ENCODE measurements at regions not wholly inside any gene's neighbourhood (a gene's known extent, or its start where the extent isn't known, plus 50 kb on each side); places are given as distances from the start of the nearest gene placed in this dataset.

DNA sequence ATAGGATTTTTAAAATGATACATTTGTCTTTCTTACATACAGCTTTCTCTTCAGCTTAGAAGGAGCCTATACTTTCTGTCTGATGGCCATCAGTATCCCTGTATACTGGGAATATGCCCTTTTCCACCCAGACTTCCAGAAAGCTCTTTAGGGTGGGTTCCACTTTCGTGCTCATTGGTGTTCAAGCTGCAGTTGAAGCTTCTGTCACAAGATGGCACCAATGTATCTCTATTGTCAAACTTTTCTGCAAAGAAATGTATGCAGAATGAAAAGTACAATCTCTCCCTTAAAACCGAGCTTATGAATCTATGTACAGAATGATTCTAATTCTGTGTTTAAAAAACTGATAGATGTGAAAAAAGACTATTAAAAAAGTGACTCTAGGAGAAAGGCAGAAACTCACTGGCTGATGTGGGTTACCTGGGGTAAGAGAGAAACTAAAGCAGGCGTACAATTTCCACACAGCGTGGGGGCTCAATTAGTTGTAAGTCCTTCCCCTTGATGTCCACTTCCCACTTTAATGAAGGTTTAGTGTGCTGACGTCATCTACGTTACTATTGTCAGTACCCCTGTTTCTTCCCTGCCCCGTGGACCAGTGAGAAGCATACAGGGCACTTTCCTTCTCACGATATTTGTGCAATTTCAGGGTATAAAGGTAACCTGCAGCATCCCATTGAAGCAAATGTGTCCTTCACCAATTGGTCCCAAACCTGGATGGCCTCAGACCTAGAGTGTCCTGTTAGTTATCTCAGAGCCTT, 57.3 kb upstream of the TCEAL2 start:
- peak; percentile 60 for DNase-seq

DNA sequence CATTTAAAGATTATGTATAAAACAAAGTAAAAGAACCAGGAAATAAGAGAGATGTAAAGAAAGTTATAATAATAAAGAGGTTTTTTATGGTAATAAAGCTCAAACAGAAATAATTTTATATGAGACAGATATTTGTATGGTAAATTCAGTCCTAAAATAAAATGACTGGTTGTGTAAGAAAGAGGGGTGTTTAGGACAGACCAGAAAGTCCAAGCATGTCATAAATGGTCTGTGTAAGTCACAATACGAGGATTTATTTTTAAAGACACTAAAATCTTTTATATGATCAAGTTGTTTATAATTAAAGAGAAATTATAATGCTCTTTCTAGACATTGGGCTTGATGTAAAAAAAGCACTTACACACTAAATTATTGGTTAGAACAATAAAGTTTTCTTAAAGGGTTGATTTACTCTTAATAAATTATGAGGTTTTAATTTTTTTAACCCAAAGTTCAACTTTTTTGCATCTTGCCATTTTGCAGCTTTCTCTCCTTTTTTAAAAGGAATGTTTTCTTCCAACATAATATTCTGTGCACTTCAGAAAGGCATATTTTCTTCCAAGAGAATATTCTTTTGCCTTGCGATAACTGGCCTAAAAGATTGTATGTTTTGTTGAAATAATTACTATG, 61.9 kb upstream of the TCEAL2 start:
- no peak for DNase-seq

DNA sequence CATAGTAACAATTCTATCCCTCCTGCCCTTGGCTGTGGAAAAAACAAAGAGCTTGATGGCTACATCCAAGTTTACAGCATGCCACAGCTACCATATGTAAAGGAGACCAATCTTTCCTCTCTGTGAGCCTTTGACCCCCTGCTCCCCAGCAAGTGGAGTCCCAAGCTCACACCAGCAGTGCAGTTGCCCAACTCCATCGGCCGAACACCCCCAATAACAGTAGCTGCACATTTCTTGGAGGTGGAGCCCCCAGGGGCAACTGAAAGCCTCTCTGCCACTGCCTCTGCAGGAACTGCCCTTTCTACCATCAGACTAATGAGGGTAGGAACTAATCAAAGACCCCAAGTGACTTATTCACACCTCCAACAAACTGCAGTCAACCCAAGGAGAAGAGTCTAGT, 81.0 kb upstream of the TCEAL2 start:
- DNase-seq = no peak

DNA sequence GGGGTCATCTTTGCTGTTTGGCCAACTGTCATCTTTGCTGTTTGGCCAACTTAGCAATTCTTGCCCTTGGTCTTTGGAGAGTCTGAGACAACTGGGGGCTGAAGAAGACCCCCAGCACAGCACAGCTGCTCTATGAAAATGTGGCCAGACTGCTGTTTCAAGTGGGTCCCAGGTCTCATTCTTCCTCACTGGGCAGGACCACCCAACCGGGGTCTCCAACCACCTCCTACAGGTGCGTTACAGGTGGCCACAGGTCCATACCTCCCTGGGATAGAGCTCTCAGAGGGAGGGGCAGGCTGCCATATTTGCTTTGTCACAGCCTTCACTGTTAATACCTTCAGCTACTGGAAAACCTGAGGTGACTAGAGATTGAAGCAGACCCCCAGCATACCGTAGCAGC, 82.1 kb upstream of the TCEAL2 start:
- no peak for DNase-seq

DNA sequence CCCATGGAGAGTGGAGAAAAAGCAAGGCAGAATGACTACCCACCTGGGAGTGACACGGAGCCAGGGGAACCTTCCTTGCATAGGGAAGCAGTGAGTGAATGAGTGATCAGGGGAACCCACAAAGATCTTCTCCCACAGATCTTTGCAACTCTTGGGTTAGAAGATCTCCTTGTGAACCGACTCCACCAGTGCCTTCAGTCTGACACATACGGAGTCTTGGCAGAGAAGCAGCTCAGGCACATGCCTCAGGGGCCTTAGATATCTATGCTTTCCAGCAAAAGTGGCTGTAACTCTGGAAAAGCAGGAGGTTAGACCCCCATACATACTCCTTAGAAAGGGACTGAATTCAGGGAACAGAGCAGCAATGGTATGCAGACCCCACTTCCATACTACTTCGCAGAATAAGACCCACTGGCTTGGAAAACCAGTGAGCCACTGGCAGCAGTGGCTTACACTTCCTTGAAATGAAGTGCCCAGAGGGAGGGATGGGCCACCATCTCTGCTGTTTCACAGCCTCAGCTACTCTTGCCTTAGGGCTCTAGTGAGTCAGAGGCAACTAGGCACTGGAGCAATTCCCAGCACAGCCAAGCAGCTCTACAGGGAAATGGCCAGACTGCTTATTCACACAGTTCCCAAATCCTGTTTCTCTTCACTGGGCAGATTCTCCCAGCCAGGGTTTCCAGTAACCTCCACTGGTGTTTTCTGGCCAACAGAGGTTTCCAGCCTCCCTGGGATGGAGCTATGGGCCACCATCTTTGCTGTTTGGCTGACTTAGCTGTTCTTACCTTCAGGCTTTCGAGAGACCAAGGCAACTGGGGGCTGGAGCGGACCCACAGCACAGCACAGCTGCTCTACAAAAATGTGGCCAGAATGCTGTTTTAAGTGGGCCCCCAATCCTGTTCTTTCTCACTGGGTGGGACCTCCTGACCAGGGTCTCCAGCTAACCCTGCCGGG, 82.8 kb upstream of the TCEAL2 start:
- no peak for DNase-seq

GRCh38 chrX:102029026-102029425, 96.5 kb upstream of the TCEAL2 start:
- DNase-seq = no peak

DNA sequence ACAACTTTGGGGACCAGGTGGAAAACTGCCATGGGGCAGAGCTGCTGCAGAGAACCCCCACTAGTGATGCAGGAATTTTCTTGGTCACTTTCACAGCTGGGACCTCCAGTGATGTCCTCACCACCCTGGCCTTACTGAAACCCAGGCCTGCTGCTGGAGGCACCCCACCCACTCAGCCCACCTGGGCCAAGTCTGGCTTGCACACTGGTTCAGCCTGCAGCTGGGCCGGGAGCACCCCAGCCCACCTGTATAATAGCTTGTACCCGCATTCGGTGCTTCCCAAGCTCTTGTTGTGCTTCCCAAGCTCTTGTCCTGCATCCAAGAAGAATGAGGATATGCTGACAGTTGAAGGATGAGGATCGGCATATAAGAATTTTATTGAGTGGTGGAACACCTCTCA, 86.4 kb upstream of the ZMAT1 start:
- DNase-seq = no peak

DNA sequence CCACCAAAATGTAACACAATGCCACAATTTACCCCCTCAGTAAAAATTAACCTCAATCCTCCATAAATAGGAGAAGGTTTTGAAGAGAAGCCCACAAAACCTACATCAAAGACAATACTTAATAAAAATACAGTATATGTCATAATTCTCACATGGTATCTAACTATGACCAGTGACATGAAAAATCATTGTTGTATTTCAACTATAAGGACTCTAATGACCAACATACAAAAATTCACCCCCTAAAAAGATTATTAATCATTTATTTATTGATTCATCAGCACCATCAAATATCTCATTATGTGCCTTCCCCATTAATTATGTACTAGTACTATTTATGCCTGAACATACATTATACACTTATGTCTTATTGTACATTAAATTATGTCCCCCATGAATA, 77.1 kb upstream of the ZMAT1 start:
- no peak for DNase-seq

DNA sequence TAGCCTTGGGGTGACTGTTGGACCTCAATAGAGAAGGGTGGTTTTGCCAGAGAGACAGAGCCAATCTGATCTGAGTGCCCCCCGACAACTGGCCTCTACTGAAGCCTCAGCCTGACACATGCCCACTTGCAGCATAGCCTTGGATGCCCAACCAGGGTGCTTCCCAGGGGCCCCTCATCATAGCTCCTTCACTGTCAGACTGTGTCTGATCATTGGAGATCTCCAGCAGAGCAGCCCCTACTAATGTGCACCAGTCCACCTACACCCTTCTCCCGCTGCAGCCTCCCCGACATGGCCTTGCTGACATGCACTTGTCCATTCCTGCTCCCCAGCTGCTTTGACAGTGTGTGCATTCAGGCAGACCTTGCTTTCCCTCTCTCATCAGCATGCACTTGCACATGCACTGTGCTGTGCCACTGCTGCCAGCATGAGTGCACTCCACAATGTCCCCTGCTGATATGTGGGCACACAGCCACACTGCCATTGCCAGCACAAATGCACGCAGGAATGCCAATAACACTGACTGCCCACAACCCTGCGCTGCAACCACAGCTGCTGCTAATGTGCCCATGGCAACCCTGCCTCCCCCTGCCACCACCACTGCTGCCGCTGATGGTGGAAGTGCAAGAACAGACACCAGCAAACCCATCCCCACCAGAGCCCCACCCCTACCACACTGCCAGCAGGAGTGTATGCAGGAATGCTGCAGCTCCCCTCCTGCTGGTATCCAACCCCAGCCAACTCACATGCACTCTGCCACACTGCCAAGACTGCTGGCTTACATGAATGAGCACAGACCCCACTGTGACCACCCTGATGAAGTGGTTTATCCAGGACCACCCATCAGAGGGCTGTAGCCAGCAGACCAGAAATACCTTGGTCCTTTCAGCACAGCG, 68.1 kb upstream of the ZMAT1 start:
- no peak for DNase-seq

DNA sequence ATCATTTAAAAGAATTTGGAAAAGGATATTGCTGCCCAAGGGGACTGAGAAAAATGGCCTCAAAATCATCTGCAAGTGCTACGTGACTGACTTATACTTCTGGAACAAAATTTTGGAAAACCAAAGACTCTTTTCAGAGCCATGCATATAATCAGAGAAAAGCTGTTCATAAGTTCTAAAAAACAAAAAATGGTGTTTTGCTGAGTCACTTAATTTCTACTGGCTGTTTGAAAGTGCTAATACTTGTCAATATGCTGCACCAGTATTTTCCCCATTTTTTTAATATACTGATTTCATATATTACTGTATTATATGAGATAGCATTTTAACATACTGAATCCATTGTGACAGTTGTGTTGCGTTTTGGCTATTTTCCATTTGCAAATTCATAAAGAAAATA, 61.5 kb upstream of the ZMAT1 start:
- DNase-seq = no peak

DNA sequence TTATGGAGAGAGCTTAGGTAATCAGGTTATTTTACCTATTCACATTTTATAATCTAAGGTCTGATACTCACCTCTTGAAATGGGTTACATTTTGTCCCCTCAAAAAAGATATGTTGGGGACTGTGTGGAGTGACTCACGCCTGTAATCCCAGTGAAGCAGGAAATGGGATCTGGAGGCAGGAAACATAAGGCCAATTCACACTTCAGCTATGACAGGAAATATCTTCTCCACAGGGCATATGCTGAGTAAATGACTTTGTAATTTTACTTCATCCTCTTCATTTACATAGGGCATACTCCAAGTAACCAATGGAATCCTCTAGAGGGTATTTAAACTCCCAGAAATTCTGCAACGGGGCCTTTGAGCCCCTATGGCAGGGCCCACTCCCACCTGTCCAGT, 54.8 kb upstream of the ZMAT1 start:
- no peak for DNase-seq
